DND-41 (cell line): ENCODE measurements at regions not wholly inside any gene's neighbourhood (a gene's known extent, or its start where the extent isn't known, plus 50 kb on each side); places are given as distances from the start of the nearest gene placed in this dataset.

Experiments
- ATAC-seq: fragments of 200-7000 bp; cut with Tn5 transposase; 3 replicates; pipeline ENCODE4 v1.9.1; 2021; ENCODE audit warnings: low read depth; ENCODE audit not compliant: insufficient read depth
- DNase-seq: peaks from one replicate; pipeline ENCODE4 v3.0.0-alpha.2; 2020
- H2AFZ ChIP-seq: 2 replicates; pipeline ENCODE4 v1.6.0; 2012; ENCODE audit warnings: low read depth, low read length
- H3K27ac ChIP-seq: 2 replicates; pipeline ENCODE4 v1.5.1; 2012; ENCODE audit warnings: low read length, inconsistent platforms
- H3K27me3 ChIP-seq: fragments of 200-600 bp; sonication (generic); 2 replicates; pipeline ENCODE4 v1.6.0; 2012; ENCODE audit warnings: low read length, mild to moderate bottlenecking, inconsistent platforms; ENCODE audit not compliant: insufficient read depth, poor library complexity
- H3K36me3 ChIP-seq: 2 replicates; pipeline ENCODE4 v1.5.1; 2012; ENCODE audit warnings: low read length, inconsistent platforms; ENCODE audit not compliant: insufficient read depth
- H3K4me1 ChIP-seq: 2 replicates; pipeline ENCODE4 v1.5.1; 2012; ENCODE audit warnings: mild to moderate bottlenecking, low read length; ENCODE audit not compliant: insufficient read depth
- H3K4me2 ChIP-seq: 2 replicates; pipeline ENCODE4 v1.6.0; 2012; ENCODE audit warnings: mild to moderate bottlenecking, moderate library complexity, low read length, inconsistent platforms; ENCODE audit not compliant: insufficient read depth
- H3K4me3 ChIP-seq, 2 experiments: fragments of 200-600 bp in 1 of 2; shearing (Covaris generic) in 1 of 2; 2 replicates each; pipeline ENCODE4 v1.5.1; 2012 to 2016; ENCODE audit warnings: inconsistent platforms in 2 of 2, low read length in 2 of 2, mild to moderate bottlenecking in 2 of 2, low read depth in 1 of 2, moderate library complexity in 1 of 2
- H3K79me2 ChIP-seq: 2 replicates; pipeline ENCODE4 v1.6.0; 2012; ENCODE audit warnings: low read length, inconsistent platforms; ENCODE audit not compliant: insufficient read depth
- H3K9ac ChIP-seq: 2 replicates; pipeline ENCODE4 v1.6.0; 2012; ENCODE audit warnings: low read depth, mild to moderate bottlenecking, inconsistent platforms, low read length, moderate library complexity
- H3K9me3 ChIP-seq: 2 replicates; pipeline ENCODE4 v1.5.1; 2012; ENCODE audit warnings: low read length, moderate library complexity, mild to moderate bottlenecking, inconsistent platforms; ENCODE audit not compliant: insufficient read depth, severe bottlenecking
- H4K20me1 ChIP-seq: 2 replicates; pipeline ENCODE4 v1.6.0; 2012; ENCODE audit warnings: low read length; ENCODE audit not compliant: insufficient read depth
- EZH2 ChIP-seq: IDR thresholded peaks from 3 replicates; pipeline ENCODE4 v1.6.1; 2012; ENCODE audit warnings: borderline replicate concordance, low read depth, mild to moderate bottlenecking, moderate library complexity, low read length, inconsistent platforms; ENCODE audit not compliant: severe bottlenecking
- TF ChIP-seq, protein P1 (sequence below): IDR thresholded peaks from 2 replicates; pipeline ENCODE4 v1.5.1; 2012; ENCODE audit warnings: borderline replicate concordance, low read length, moderate library complexity, mild to moderate bottlenecking; ENCODE audit not compliant: poor library complexity, severe bottlenecking; ENCODE audit errors: extremely low read depth

DNA sequence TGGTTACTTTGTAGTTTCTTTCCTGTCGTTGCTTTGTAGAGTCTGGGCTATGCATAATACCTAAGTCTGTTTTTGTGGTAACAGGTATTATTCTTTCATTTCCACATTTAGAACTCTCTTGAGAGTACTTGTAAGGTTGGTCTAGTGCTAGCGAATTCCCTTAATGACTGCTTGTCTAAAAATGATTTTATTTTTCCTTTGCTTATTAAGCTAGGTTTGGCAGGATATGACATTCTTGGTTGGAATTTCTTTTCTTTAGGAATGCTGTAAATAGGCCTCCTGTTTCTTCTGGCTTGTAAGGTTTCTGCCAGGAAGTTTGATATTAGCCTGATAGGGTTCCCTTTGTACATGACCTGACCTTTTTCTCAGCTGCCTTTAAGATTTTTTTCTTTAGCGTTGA lies 70.1 kb upstream of the SGO1 start:
- DNase-seq = no peak
- H3K4me2 ChIP-seq = no peak overlapping the region
- ATAC-seq = no peak

DNA sequence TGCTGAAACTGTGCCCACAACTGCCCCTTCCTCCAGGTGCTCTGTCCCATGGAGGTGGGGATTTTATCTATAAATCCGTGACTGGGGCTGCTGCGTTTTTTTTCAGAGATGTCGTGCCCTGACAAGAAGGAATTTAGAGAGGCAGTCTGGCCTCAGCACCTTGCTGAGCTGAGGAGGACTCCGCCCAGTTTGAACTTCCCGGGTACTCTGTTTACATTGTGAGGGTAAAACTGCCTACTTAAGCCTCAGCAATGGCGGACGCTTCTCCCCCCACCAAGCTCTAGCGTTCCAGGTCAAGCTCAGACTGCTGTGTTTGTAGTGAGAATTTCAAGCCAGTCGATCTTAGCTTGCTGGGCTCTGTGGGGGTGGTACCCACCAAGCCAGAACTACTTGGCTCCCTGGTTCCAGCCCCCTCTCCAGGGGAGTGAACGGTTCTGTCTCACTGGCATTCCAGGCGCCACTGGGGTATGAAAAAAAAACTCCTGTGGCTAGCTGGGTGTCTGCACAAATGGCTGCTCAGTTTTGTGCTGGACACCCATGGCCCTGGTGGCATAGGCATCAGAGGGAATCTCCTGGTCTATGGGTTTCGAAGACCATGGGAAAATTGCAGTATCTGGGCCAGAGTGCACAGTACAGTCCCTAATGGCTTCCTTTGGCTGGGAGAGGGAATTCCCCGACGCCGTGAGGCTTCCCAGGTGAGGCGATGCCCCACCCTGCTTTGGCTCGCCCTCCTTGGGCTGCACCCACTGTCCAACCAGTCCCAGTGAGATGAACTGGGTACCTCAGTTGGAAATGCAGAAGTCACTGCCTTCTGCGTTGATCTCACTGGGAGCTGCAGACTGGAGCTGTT lies 68.5 kb upstream of the SGO1 start:
- Histone ChIP-seq H3K27me3 (no peaks in the 10 kb centered on the region), H3K4me3 (no peak overlapping the region), H3K4me2 (no peak overlapping the region), H2AFZ (no peak overlapping the region), H3K27ac (no peak overlapping the region), H4K20me1 (no peaks in the 10 kb centered on the region), H3K4me1 (no peaks in the 10 kb centered on the region), H3K36me3 (no peaks in the 10 kb centered on the region), H3K79me2 (no peaks in the 10 kb centered on the region), H3K9ac (no peak overlapping the region), H3K9me3 (no peaks in the 10 kb centered on the region)
- ATAC-seq (no peak), DNase-seq (no peak)
- TF ChIP-seq, protein P1, sequence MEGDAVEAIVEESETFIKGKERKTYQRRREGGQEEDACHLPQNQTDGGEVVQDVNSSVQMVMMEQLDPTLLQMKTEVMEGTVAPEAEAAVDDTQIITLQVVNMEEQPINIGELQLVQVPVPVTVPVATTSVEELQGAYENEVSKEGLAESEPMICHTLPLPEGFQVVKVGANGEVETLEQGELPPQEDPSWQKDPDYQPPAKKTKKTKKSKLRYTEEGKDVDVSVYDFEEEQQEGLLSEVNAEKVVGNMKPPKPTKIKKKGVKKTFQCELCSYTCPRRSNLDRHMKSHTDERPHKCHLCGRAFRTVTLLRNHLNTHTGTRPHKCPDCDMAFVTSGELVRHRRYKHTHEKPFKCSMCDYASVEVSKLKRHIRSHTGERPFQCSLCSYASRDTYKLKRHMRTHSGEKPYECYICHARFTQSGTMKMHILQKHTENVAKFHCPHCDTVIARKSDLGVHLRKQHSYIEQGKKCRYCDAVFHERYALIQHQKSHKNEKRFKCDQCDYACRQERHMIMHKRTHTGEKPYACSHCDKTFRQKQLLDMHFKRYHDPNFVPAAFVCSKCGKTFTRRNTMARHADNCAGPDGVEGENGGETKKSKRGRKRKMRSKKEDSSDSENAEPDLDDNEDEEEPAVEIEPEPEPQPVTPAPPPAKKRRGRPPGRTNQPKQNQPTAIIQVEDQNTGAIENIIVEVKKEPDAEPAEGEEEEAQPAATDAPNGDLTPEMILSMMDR = no peak
- TF ChIP-seq EZH2 = no peak

More for the DNA sequence above, 70.1 kb upstream of the SGO1 start:
- no peaks in the 10 kb centered on the region for H4K20me1 ChIP-seq
- no peak overlapping the region for H3K4me3 ChIP-seq
- no peaks in the 10 kb centered on the region for H3K79me2 ChIP-seq
- H3K9me3 ChIP-seq = no peaks in the 10 kb centered on the region
- no peak overlapping the region for H3K27ac ChIP-seq
- H3K36me3 ChIP-seq = no peaks in the 10 kb centered on the region
- no peaks in the 10 kb centered on the region for H3K27me3 ChIP-seq
- H3K4me1 ChIP-seq = no peaks in the 10 kb centered on the region
- TF ChIP-seq, protein P1 = no peak
- no peak for TF ChIP-seq EZH2
- H2AFZ ChIP-seq = no peak overlapping the region
- H3K9ac ChIP-seq = no peak overlapping the region

GRCh38 chr3:20250786-20251185 lies 64.8 kb upstream of the SGO1 start:
- H3K27ac ChIP-seq = no peak overlapping the region
- DNase-seq (no peak), ATAC-seq (no peak)
- H3K4me2 ChIP-seq = no peak overlapping the region
- no peaks in the 10 kb centered on the region for H3K79me2 ChIP-seq
- no peak overlapping the region for H3K4me3 ChIP-seq
- no peak for TF ChIP-seq EZH2
- TF ChIP-seq, protein P1 = no peak
- H3K36me3 ChIP-seq = no peaks in the 10 kb centered on the region
- H4K20me1 ChIP-seq = no peaks in the 10 kb centered on the region
- H2AFZ ChIP-seq = no peak overlapping the region
- no peaks in the 10 kb centered on the region for H3K9me3 ChIP-seq
- H3K4me1 ChIP-seq = no peaks in the 10 kb centered on the region
- H3K9ac ChIP-seq = no peak overlapping the region
- H3K27me3 ChIP-seq = no peaks in the 10 kb centered on the region
